K562 (cell line): ENCODE measurements at regions not wholly inside any gene's neighbourhood (a gene's known extent, or its start where the extent isn't known, plus 50 kb on each side); places are given as distances from the start of the nearest gene placed in this dataset.
A peak's percentile ranks its signal among the peaks of the same experiment; 100 is the strongest.

Experiments used
- BHLHE40 ChIP-seq: IDR thresholded peaks from 2 replicates; pipeline ENCODE4 v1.6.1; 2011; ENCODE audit warnings: low read length, improper control_type of control experiment
- CREB3 ChIP-seq: fragments of 450-650 bp; conservative IDR thresholded peaks from 2 replicates; pipeline ENCODE4 v1.6.1; 2016; ENCODE audit warnings: missing genetic modification characterization, low read depth, mild to moderate bottlenecking, missing compliant biosample characterization, moderate library complexity
- CXXC5 ChIP-seq: fragments of 250-450 bp; sonication (Bioruptor Pico); IDR thresholded peaks from 2 replicates; pipeline ENCODE4 v1.8.0; 2022; ENCODE audit warnings: inconsistent platforms, mild to moderate bottlenecking, moderate library complexity
- HMBOX1 ChIP-seq: sonication (generic); IDR thresholded peaks from 2 replicates; pipeline ENCODE4 v1.6.1; 2016
- KDM1A ChIP-seq, 2 experiments: fragments of 450-650 bp; IDR thresholded peaks; 2 replicates each; pipeline ENCODE4 v1.6.1; 2016; ENCODE audit warnings: mild to moderate bottlenecking in 2 of 2
- MAZ ChIP-seq, 2 experiments: fragments of 450-650 bp in 1 of 2; sonication (generic) in 1 of 2; formaldehyde crosslinking; IDR thresholded peaks in 1 of 2; conservative IDR thresholded peaks in 1 of 2; 2 replicates each; pipeline versions ENCODE4 v1.4.0 to v1.5.0; 2020; ENCODE audit warnings: mild to moderate bottlenecking in 1 of 2, missing genetic modification reagents in 1 of 2
- MCM7 ChIP-seq, 2 experiments: fragments of 450-650 bp; IDR thresholded peaks; 2 replicates each; pipeline ENCODE4 v1.6.1; 2016 to 2018
- PHF20 ChIP-seq: fragments of 450-650 bp; IDR thresholded peaks from 2 replicates; pipeline ENCODE4 v1.6.1; 2018; ENCODE audit not compliant: partially characterized antibody
- RNF2 ChIP-seq: sonication (generic); IDR thresholded peaks from 2 replicates; pipeline ENCODE4 v1.6.1; 2016
- SMAD1 ChIP-seq: fragments of 150-350 bp; IDR thresholded peaks from 2 replicates; pipeline ENCODE4 v1.6.1; 2014; ENCODE audit warnings: low read length, low read depth; ENCODE audit not compliant: partially characterized antibody
- SMARCE1 ChIP-seq: fragments of 450-650 bp; IDR thresholded peaks from 2 replicates; pipeline ENCODE4 v1.7.1; 2016; ENCODE audit warnings: mild to moderate bottlenecking
- TGIF2 ChIP-seq: sonication (generic); formaldehyde crosslinking; IDR thresholded peaks from 2 replicates; pipeline ENCODE4 v1.8.1; 2022; ENCODE audit warnings: mild to moderate bottlenecking, missing genetic modification reagents, moderate library complexity
- ZNF318 ChIP-seq, 2 experiments: fragments of 450-650 bp; IDR thresholded peaks; 2 replicates each; pipeline ENCODE4 v1.6.1; 2016; ENCODE audit warnings: mild to moderate bottlenecking in 2 of 2, borderline replicate concordance in 1 of 2, low read depth in 1 of 2, moderate library complexity in 1 of 2
- TF ChIP-seq, protein P1 (sequence below): fragments of 250-450 bp; sonication (Bioruptor Pico); IDR thresholded peaks from 2 replicates; pipeline ENCODE4 v1.4.0; 2020; ENCODE audit warnings: borderline replicate concordance

DNA sequence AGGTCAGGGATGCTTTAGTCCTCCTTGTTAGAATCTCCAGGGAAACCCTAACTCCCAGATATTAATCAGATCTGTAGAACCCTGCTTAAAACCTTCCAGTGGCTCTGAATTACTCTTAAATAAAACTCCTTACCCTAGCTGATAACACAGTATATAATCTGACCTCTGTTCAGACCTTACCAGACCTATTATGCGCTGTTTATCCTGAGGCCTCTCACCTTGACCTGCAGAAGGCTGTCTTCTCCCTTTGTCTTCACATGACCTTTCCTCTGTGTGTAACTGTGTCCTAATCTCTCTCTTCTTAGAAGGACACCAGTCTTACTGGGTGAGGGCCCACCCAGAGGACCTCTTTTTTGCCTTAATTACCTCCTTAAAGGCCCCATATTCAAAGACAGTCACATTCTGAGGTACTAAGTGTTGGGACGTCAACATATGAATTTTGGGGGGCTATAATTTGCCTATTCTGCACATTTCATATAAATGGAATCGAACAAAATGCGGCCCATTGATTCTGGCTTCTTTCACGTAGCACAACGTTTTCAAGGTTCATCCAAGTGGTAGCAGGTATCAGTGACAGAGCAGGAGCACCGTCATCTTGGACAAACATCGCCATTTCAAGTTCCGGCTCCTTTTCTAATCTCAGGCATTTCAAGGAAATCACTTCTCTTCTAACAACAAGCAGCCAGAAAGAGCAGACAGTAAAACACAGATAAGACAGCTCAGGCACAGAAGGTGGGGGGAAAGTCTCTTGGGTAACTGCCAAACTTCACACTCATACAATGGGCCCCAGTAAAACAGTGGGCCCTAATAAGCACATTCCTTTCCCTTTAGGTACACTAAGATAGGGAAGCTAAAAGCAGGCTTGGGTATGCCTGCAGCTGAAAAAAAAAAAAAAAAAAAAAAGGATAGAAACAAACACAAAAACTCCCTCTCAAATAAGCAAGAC lies 200.2 kb upstream of the NUDT4 start (continued):
- TF ChIP-seq HMBOX1 (no peak), BHLHE40 (0 out of 2 replicates have a peak, but pooled peaks have one; percentile 2), SMAD1 (no peak), KDM1A (IDR thresholded peaks at IDR 0.05) (peak; percentile 99), MAZ (CRISPR knock-in tag; conservative IDR thresholded peaks at IDR 0.05 in 1 of 2, IDR thresholded peaks at IDR 0.05 in 1 of 2) (peak in 1 of 2 experiments; percentile 76; a peak in 3 of 4 replicates), MCM7 (IDR thresholded peaks at IDR 0.05) (0 out of 4 replicates have a peak, but pooled peaks of 1 of the 2 experiments have one; percentile 35), ZNF318 (IDR thresholded peaks at IDR 0.05; ENCODE audit: borderline replicate concordance in 1 of 2, low read depth in 1 of 2) (peak in 1 of 2 experiments; percentile 36; a peak in 1 of 4 replicates), CREB3 (no peak), TGIF2 (CRISPR knock-in tag) (no peak), CXXC5 (CRISPR knock-in tag) (peak; percentile 72), RNF2 (no peak), PHF20 (no peak), SMARCE1 (peak; percentile 89)
- TF ChIP-seq, protein P1, sequence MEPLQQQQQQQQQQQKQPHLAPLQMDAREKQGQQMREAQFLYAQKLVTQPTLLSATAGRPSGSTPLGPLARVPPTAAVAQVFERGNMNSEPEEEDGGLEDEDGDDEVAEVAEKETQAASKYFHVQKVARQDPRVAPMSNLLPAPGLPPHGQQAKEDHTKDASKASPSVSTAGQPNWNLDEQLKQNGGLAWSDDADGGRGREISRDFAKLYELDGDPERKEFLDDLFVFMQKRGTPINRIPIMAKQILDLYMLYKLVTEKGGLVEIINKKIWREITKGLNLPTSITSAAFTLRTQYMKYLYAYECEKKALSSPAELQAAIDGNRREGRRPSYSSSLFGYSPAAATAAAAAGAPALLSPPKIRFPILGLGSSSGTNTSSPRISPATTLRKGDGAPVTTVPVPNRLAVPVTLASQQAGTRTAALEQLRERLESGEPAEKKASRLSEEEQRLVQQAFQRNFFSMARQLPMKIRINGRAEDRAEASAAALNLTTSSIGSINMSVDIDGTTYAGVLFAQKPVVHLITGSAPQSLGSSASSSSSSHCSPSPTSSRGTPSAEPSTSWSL (CRISPR knock-in tag), result no peak
